DMS 273 treated with DMSO at 0.1 percent for 48 hours (cell line): ENCODE measurements at regions not wholly inside any gene's neighbourhood (a gene's known extent, or its start where the extent isn't known, plus 50 kb on each side); places are given as distances from the start of the nearest gene placed in this dataset.
A peak's percentile ranks its signal among the peaks of the same experiment; 100 is the strongest.
"Not testable (repeated sequence)": the region's sequence is repeated elsewhere in the genome, so short reads cannot be mapped to it uniquely, and the experiment has no call there.

Experiments
- DNase-seq: peaks from one replicate; lab custom pipeline; 2025; lab: John Stamatoyannopoulos, UW

DNA sequence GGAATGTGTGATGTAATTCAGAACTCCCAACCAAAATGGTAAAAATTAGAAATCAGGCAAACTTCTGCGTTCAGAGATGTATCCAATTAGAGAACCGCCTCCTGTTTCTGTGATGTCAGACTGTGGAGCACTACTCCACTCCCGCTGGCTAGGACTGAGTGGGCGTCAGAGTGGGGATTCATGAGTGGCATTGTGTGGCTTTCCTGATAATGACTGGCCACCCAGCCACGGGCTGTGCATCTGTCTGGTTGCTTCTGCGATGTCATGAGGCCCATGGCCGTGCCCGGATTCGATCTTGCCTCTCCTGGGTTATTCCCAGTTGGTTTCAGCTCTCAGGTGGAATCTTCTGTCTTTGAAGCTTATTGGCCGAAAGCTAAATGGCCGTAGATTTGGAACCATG is 87.1 kb upstream of the KCNA1 start:
- no peak for DNase-seq

- DNase-seq: no peak
Observed at GRCh38 chr12:4824380-4824779, 85.3 kb upstream of the KCNA1 start.

GRCh38 chr12:4825011-4825858 is 84.5 kb upstream of the KCNA1 start:
- DNase-seq: no peak

DNA sequence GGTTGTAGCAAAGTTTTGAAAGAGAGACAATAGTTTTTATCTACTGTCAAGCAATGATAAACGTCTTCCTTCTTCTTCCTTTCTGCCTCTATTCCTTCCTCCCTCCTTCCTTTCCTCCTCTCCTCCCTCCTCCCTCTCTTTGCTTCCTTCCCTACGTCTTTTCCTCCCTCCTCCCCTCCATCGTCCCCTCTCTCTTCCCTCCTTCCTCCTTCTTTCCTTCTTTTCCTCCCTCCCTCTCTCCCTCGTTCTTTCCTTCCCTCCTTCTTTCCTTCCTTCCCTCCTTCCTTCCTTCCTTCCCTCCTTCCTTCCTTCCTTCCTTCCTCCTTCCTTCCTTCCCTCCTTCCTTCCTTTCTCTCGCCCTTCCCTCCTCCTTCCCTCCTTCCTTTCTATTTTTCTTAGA is 82.8 kb upstream of the KCNA1 start:
- no peak for DNase-seq

DNA sequence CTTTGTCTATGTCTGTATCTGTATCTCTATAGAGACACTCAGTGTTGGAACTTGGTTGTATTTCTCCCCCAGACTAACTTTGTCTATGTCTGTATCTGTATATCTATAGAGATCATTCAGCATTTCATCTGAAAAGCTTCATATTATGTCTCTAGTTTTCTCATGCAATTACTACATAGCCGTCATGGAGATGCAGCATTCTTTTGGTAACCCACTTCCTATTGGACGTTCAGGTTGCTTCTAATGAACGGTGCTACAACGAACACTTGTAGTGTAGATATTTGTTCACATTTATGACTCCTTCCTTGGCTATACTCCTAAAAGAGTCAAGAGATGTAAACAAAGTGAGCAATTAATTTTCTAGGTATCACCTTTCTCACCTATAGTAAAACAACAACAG is 81.5 kb upstream of the KCNA1 start:
- DNase-seq: no peak

DNA sequence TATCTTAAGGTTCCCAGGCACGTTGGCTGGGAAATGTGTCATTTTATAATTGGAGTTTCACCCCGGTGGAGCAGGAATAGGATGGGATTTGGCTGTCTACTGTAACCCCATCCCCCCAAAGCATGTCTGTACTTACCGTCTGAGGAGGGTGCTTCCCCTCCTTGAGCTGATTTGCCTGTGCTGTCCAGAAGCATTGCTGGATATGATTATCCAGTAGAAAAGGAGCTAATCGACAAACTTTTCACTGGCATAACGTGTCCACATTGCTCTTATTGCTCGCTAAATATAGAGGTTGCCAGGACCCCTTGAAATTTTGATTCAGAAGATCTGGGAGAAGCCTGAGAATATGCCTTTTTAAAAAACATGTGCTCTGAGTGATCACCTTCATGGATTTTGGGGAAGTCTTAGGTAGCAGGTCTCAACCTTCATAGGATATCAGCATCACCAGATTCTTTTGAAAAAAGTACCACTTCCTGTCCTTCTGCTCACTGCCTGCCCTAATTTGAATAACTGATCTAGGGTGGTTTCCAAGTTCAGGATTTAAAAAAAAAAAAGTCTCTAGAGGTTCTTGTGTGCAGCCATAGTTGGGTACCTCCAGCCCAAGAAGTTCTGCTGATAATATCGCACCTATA is 80.4 kb upstream of the KCNA1 start:
- DNase-seq: no peak

DNA sequence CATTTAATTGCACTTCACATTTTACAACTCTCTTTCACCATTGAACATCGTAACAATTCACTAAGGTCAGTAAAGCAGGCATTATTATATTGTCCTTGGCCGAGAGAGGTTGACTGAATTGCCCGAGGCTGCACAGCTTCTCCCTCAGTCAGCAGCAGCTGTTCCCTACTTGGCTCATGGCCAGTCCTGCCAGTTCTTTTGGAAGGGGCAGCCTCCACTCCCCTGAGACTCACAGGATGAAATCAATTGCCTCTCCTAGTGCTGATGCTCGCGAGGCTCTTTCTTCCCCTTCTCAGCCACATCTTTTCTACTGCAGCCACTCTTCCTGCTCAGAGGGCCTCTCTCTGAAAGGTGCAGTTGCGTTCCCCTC is 79.9 kb upstream of the KCNA1 start:
- no peak for DNase-seq

DNA sequence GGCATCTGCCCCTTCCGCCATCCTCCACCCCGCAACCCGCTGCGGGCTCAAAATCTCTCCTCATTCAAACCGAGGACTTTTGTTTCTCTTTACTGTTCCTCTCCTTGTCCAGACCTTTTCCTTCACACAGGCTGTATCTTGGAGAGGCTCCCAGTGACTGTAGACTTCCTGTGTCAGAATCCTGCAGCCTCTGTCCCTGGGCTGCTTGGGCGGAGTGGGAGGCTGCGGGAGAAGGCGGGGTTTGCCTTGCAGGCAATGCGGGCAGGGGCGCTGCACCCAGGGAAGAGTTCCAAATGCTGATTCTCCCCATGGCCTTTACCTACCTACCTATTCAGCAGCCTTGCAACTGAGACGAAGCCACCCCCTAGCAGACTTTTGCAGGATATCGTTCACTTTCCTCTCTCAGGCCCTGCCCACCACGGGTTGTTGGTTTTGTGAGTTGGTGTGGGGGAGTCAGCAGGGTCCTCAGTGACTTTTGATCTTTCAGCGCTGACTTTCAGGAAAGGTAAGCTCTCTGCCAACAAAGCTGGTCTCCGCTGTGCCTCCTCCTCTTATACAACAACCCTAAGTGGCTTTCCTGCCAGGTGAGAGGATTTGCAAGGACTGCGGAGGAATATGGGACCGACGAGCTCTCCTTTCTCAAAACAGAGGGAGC is 79.0 kb upstream of the KCNA1 start:
- DNase-seq: no peak

DNA sequence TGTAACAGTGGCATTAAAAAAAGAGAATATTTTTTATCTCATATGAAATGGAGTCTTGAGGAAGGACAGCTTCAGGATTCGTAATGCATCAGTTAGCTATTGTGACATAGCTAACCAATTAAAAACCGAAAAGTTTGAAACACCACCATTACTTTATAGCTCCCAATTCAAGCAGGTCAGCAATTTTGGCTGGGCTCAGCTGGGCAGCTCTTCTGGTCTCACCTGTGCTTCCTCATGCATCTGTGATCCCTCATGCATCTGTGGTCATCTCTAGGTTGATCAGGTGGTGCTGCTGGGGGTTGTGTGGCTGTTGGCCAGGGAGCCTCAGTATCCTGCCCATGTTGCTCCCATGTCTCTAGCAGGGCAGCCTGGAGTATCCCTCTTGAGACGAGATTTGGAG is 76.7 kb upstream of the KCNA1 start:
- DNase-seq: no peak

GRCh38 chr12:4833524-4833923 is 76.2 kb upstream of the KCNA1 start:
- no peak for DNase-seq

DNA sequence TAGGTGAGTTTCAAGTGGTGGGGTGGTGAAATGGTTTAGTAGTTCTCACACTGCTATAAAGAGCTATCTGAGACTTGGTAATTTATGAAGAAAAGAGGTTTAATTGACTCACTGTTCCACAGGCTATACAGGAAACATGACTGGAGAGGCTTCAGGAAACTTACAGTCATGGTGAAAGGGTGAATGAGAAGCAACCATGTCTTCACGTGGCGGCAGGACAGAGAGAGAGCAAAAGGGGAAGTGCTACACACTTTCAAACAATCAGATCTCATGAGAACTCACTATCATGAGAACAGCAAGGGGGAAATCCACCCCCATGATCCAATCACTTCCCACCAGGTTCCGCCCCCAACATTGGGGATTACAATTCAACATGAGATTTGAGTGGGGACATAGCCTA is 67.3 kb upstream of the KCNA1 start:
- DNase-seq: not testable (repeated sequence)

DNA sequence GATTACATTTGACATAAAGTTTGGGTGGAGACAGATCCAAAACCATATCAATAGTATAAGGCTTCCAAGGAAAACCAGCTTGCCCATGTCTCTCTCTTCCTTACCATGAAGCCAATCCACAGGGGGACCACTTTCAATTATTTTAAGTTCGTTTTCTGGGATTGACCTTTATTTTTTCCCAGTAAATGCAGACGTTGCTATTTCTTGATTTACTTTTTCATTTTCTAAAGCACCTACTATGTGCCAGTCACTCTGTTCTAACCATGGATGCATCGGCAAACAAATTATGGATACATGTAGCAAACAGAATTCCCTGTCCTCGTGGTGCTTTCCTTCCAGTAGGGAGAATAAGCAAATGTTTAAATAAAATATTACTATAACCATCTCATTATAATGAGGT is 65.8 kb upstream of the KCNA1 start:
- no peak for DNase-seq

DNA sequence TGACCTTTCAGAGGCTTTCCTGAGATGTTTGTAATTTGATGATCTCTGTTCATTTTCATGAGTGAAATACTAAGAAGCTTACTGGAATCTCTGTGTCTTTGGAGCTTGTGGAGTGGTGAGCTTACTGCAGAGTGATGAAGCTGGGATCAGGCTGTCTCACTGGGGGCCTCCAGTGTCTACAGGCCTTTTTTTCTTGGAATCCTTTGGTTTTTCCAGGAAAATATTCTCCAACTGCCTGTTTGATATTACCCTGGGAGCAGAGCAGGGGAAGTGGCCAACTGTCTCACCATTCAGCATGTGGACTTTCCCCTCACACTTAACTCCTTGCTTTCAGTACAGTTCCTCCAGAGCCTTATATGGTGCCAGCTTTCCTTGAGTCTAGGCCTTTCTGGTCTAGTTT is 62.0 kb upstream of the KCNA1 start:
- DNase-seq: no peak

- DNase-seq: no peak
Observed at GRCh38 chr12:4849115-4849541, 60.6 kb upstream of the KCNA1 start.

DNA sequence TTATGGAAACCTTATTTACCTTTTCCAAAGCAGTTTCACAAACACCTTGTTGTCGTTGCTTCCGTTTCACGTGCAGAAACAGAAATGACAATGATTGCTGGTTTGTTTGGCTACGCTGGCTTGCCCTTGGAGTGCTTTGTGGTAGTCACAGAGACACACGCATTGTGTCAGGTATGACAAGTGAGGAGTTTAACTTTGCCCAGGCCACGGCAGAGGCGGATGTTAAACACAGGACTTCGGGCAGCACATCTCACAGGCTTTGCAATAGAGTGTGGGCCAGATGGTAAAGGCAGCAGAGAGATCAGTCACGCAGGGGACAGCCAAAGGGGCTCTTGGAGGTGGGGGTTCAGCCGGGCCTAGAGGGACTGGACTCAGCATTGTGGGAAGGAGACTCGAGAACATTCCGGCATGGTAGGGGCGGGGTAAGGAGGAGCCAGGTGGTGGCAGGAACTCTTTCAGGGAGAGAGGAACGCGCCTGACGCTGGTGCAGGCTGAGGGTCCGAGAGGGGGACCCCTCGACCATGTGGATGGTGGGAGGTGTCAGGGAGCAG is 59.8 kb upstream of the KCNA1 start:
- no peak for DNase-seq

GRCh38 chr12:4850857-4851380 is 58.8 kb upstream of the KCNA1 start:
- DNase-seq: no peak

- DNase-seq: no peak
Observed at GRCh38 chr12:4852308-4852707, 57.4 kb upstream of the KCNA1 start.

DNA sequence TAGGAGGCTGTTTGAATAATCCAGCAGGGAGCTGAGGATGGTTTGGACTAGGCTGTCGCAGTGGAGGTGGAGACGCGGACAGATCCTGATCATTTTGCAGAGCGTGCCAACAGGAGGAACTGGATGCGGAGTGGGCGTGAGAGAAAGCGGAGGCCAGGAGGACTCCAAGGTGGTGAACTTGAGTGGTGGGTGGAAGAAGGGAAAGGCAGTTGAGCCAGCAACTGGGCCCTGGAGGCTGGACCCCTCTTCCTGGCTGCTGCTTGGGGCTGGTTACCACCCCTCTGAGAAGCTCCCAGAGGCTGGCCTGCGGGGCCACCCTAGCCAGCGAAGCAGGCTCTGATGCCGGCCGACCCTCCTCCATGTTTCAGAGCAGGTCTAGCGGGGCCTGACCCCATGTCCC is 56.8 kb upstream of the KCNA1 start:
- DNase-seq: no peak

- no peak for DNase-seq
Observed at GRCh38 chr12:4855121-4855924, 54.4 kb upstream of the KCNA1 start.

DNA sequence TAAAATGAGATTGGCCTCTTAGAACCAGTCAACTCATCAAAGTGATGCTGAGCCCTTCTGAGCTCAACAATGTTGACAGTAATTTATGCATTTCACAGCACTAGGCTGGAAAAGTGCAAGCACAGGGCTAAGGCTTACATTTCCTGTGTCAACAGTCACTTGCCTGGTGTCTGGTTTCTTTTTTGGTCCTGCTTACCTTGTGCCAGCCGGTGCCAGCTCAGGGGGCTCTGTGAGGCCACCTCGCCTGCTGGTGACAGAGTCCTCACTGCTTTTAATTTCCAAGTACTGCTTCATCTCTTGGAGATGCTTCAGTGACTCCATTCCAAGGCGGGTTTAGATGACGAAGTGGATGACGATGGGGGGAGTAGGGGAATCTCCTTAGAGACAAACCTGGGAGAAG is 53.1 kb upstream of the KCNA1 start:
- no peak for DNase-seq

- peak; percentile 9 for DNase-seq
Observed at GRCh38 chr12:4857472-4858291, 52.0 kb upstream of the KCNA1 start.
